Fibroblast of mammary gland (primary cell): ENCODE measurements at regions not wholly inside any gene's neighbourhood (a gene's known extent, or its start where the extent isn't known, plus 50 kb on each side); places are given as distances from the start of the nearest gene placed in this dataset.

Experiments used
- DNase-seq: peaks from one replicate; pipeline ENCODE4 v3.0.0-alpha.2; 2010; ENCODE audit warnings: low read depth
- H3K4me3 ChIP-seq: 2 replicates; pipeline ENCODE4 v1.5.1; 2011; ENCODE audit warnings: low read depth, mild to moderate bottlenecking, low read length, moderate library complexity; ENCODE audit not compliant: control insufficient read depth
- CTCF ChIP-seq: conservative IDR thresholded peaks from 2 replicates; pipeline ENCODE4 v1.5.1; 2011; ENCODE audit warnings: low read depth, low read length, inconsistent platforms; ENCODE audit not compliant: control insufficient read depth, insufficient read depth

- TF ChIP-seq CTCF: peak; percentile 8
- H3K4me3 ChIP-seq: no peak overlapping the region
- no peak for DNase-seq
Measured at GRCh38 chr2:129885735-129886134, 93.7 kb upstream of the RAB6C start.

- no peak for DNase-seq
- no peak overlapping the region for H3K4me3 ChIP-seq
- TF ChIP-seq CTCF: no peak
Measured at GRCh38 chr2:129887688-129888266, 91.7 kb upstream of the RAB6C start.

- DNase-seq: no peak
- no peak overlapping the region for H3K4me3 ChIP-seq
- TF ChIP-seq CTCF: no peak
Measured at GRCh38 chr2:129888461-129888860, 91.0 kb upstream of the RAB6C start.

GRCh38 chr2:129888896-129889295 lies 90.6 kb upstream of the RAB6C start:
- no peak for TF ChIP-seq CTCF
- peak; percentile 49 for DNase-seq

GRCh38 chr2:129891341-129892320 lies 87.8 kb upstream of the RAB6C start:
- no peak for TF ChIP-seq CTCF
- no peak for DNase-seq
- no peak overlapping the region for H3K4me3 ChIP-seq

More at GRCh38 chr2:129888896-129889295, 90.6 kb upstream of the RAB6C start:
- H3K4me3 ChIP-seq: no peak overlapping the region

- H3K4me3 ChIP-seq: no peak overlapping the region
- no peak for DNase-seq
- no peak for TF ChIP-seq CTCF
Measured at GRCh38 chr2:129892360-129892759, 87.1 kb upstream of the RAB6C start.

- no peak for TF ChIP-seq CTCF
- no peak overlapping the region for H3K4me3 ChIP-seq
- no peak for DNase-seq
Measured at GRCh38 chr2:129892773-129893172, 86.7 kb upstream of the RAB6C start.
